T-helper 2 cell treated with Interferon-gamma antibody and Interleukin-4, amounts not matched to agents 5 μg/mL and 100 μg/mL, for 36 hours (primary cell): ENCODE measurements at regions not wholly inside any gene's neighbourhood (a gene's known extent, or its start where the extent isn't known, plus 50 kb on each side); places are given as distances from the start of the nearest gene placed in this dataset.

ENCODE experiments used
- DNase-seq: peaks from one replicate; pipeline ENCODE4 v3.0.0; 2021; ENCODE audit warnings: low spot score
- H3K27ac Mint-ChIP-seq: one replicate; pipeline ENCODE4 v1.8.0; 2021; ENCODE audit warnings: mild to moderate bottlenecking, mixed read lengths
- H3K27me3 Mint-ChIP-seq: one replicate; pipeline ENCODE4 v1.8.0; 2021; ENCODE audit warnings: low read depth, mixed read lengths
- H3K36me3 Mint-ChIP-seq: one replicate; pipeline ENCODE4 v1.8.0; 2021; ENCODE audit warnings: low read depth, mixed read lengths
- H3K4me1 Mint-ChIP-seq: one replicate; pipeline ENCODE4 v1.8.0; 2021; ENCODE audit warnings: low read depth, mixed read lengths
- H3K4me3 Mint-ChIP-seq: one replicate; pipeline ENCODE4 v1.8.0; 2022; ENCODE audit warnings: mild to moderate bottlenecking, moderate library complexity, mixed read lengths
- H3K9me3 Mint-ChIP-seq: one replicate; pipeline ENCODE4 v1.8.0; 2021; ENCODE audit warnings: mixed read lengths

GRCh38 chr9:38119560-38120236 lies 50.7 kb upstream of the SHB start:
- Mint-ChIP-seq H3K4me3 (no peak overlapping the region), H3K36me3 (no peaks in the 10 kb centered on the region), H3K9me3 (no peaks in the 10 kb centered on the region), H3K4me1 (no peaks in the 10 kb centered on the region), H3K27ac (no peak overlapping the region), H3K27me3 (peaks cover 3% of the 10 kb centered on the region)
- no peak for DNase-seq

DNA sequence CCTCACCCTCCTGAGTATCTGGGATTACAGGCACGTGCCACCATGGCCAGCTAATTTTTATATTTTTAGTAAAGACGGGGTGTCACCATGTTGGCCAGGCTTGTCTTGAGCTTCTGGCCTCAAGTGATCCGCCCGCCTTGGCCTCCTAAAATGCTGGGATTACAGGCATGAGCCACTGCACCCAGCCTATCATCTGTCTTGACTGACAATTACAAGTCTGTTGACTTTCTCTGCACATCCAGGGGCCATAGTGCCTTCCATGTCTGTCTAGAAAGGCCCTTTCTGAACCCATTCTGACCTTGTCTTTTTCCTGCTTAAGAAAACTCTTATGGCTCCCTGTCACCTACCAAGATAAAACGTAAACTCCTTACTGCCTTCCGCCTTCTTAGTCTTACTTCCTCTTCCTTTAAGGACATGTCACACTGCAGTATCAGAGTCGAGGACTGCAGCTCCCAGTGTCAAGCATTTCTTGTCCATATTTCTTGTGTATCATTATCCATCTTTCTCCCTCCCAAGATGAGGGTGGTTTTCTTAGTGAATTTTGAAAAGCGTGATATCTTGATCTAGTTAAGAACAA lies 49.9 kb upstream of the SHB start:
- peaks cover 3% of the 10 kb centered on the region for H3K27me3 Mint-ChIP-seq
- no peaks in the 10 kb centered on the region for H3K4me1 Mint-ChIP-seq
- H3K27ac Mint-ChIP-seq: no peak overlapping the region
- H3K9me3 Mint-ChIP-seq: no peaks in the 10 kb centered on the region
- no peaks in the 10 kb centered on the region for H3K36me3 Mint-ChIP-seq
- no peak overlapping the region for H3K4me3 Mint-ChIP-seq
- no peak for DNase-seq
